ENCODE measurements at regions not wholly inside any gene's neighbourhood (a gene's known extent, or its start where the extent isn't known, plus 50 kb on each side); places are given as distances from the start of the nearest gene placed in this dataset.

DNA sequence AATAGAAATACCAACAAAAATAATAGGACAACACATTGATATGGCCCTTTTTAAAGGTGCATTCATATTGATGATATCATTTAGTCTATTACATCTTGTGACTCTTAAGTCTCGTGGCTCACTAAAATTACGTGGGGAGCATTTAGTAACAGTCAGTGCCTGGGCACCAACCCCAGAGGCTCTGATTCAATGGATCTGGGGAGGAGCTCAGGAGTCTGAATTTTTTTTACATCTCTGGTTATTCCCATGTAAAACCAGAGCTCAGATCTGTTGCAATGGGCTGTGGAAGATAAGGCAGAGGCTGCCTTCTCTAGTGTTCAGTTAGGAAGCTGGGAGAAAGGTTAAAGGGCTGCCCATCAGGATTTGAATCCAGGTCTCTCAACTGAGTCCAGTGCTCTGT lies 549.9 kb upstream of the CDH5 start:
- TF ChIP-seq GATA3 (IDR thresholded peaks at IDR 0.05; ENCODE audit: low read depth, low read length) (no peak), GATA2 (IDR thresholded peaks at IDR 0.05; ENCODE audit: low read depth, low read length) (no peak)

- TF ChIP-seq GATA2 (IDR thresholded peaks at IDR 0.05; ENCODE audit: low read depth, low read length) (no peak), GATA3 (IDR thresholded peaks at IDR 0.05; ENCODE audit: low read depth, low read length) (no peak)
Observed at GRCh38 chr16:65815707-65816106, 550.8 kb upstream of the CDH5 start.

DNA sequence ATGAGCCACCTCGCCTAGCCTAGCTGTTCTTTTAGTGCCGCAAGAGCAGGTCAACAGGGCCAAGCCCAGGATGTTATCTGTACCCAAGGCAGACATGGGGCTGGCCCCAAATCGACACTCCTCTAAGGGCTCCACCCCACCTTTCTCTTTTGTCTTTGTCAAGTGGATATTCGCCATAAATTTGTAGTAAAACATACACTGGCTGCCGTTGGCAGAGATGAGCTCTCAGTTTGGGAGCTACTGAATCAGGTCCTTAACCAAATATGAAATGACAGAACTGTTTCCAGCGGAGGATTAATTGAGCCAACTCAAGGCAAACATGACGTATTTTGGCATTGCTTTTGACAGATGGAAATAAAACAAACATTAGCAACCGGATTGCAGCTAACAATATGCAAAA lies 556.9 kb upstream of the CDH5 start:
- TF ChIP-seq GATA3 (IDR thresholded peaks at IDR 0.05; ENCODE audit: low read depth, low read length) = no peak
- TF ChIP-seq GATA2 (IDR thresholded peaks at IDR 0.05; ENCODE audit: low read depth, low read length) = no peak

DNA sequence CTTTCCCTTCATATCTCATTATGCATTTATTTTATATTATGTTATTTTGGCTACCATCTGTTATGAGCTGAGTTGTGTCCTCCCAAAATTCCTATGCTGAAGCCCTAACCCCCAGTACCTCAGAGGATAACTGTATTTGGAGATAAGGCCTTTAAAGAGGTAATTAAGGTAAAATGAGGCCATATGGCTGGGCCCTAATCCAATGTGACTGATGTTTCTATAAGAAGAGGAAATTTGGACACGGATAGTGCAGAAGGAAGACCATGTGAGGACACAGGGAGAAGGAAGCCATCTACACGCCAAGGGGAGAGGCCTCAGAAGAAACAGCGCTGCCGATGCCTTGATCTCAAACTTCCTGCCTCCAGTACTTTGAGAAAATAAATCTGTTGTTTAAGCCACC lies 557.7 kb upstream of the CDH5 start:
- TF ChIP-seq GATA3 (IDR thresholded peaks at IDR 0.05; ENCODE audit: low read depth, low read length) (no peak), GATA2 (IDR thresholded peaks at IDR 0.05; ENCODE audit: low read depth, low read length) (no peak)

DNA sequence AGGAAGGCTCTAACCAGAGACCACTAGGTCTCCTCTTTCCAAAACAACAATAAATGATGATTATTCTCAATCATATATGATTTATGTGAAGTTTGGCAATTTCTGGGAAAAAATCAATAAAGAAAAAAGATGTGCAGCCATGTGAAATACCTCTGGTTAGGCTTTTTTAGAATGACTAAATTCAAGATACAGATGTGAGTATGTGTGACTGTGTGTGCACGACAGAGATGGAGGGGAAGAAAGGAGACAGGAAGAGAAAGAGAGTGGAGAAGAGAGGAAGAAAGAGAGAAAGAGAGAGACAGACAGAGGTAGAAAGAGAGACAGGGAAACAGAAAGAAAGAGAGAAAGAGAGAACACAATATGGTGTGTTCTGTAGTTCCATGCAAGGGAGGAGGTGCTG lies 558.6 kb upstream of the CDH5 start:
- no peak for TF ChIP-seq GATA3 (IDR thresholded peaks at IDR 0.05; ENCODE audit: low read depth, low read length)
- no peak for TF ChIP-seq GATA2 (IDR thresholded peaks at IDR 0.05; ENCODE audit: low read depth, low read length)

- TF ChIP-seq GATA2 (IDR thresholded peaks at IDR 0.05; ENCODE audit: low read depth, low read length) (no peak), GATA3 (IDR thresholded peaks at IDR 0.05; ENCODE audit: low read depth, low read length) (no peak)
Observed at GRCh38 chr16:65796481-65796880, 570.0 kb upstream of the CDH5 start.

DNA sequence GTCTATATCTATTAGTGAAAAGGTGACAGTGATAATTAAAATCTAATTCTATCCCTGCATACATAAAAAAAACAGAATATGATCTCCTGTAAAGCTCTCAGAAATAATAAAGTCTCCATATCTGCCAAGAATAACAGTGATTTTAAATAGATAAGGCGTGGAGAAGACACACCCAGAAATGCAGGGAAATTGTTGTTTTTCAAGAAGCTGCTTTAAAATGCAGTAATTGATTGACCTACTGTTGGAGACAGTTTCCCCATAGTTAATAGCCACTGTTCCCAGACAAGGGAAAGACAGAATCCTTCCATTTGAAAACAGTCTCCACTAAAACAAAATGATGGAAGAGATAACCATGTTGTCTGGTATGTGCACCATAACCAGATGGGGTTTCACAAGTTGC lies 571.5 kb upstream of the CDH5 start:
- TF ChIP-seq GATA3 (IDR thresholded peaks at IDR 0.05; ENCODE audit: low read depth, low read length) (no peak), GATA2 (IDR thresholded peaks at IDR 0.05; ENCODE audit: low read depth, low read length) (0 out of 2 replicates have a peak, but pooled peaks have one; percentile 54)

DNA sequence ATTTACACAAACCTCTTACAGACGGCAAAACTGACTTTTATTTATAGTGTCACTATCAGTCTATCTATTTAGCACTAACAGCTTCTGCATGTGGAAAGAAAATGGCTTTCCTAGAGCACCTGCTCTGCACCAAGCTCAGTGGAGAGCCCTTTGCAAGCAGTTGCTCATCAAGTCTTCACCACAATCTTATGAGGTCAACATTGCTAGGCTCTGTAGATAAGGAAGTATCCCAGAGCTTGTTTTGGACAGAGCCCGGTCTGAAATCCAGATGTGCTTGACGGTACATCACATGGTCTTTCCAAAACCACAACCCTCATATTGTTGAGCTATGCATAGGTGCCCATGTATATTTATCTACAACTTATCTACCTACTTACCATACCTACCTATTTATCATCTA lies 572.7 kb upstream of the CDH5 start:
- TF ChIP-seq GATA3 (IDR thresholded peaks at IDR 0.05; ENCODE audit: low read depth, low read length) (no peak), GATA2 (IDR thresholded peaks at IDR 0.05; ENCODE audit: low read depth, low read length) (no peak)

DNA sequence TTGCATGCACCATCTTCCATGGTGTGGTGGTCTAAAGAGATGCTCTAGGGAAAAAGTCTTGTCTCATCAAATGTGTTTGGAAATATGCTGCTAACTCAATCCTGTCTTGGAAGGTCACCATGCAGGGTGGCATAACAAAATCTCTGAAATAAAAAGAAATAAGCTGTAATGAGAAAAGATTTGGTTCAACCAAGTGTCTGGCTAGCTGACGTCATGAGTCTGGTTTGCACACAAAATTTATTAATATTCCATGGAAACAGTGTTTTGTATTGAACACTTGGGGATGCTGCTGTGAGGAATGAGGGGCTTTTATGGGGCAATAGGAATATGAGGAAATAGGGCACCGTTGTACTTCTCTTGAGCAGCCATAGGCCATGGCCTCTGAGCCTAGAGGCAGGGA lies 575.7 kb upstream of the CDH5 start:
- TF ChIP-seq GATA2 (IDR thresholded peaks at IDR 0.05; ENCODE audit: low read depth, low read length) = no peak
- TF ChIP-seq GATA3 (IDR thresholded peaks at IDR 0.05; ENCODE audit: low read depth, low read length) = no peak

- TF ChIP-seq GATA3 (IDR thresholded peaks at IDR 0.05; ENCODE audit: low read depth, low read length) = no peak
- no peak for TF ChIP-seq GATA2 (IDR thresholded peaks at IDR 0.05; ENCODE audit: low read depth, low read length)
Observed at GRCh38 chr16:65789161-65789945, 577.1 kb upstream of the CDH5 start.

GRCh38 chr16:65788434-65789140 lies 577.9 kb upstream of the CDH5 start:
- TF ChIP-seq GATA2 (IDR thresholded peaks at IDR 0.05; ENCODE audit: low read depth, low read length) (no peak), GATA3 (IDR thresholded peaks at IDR 0.05; ENCODE audit: low read depth, low read length) (no peak)

DNA sequence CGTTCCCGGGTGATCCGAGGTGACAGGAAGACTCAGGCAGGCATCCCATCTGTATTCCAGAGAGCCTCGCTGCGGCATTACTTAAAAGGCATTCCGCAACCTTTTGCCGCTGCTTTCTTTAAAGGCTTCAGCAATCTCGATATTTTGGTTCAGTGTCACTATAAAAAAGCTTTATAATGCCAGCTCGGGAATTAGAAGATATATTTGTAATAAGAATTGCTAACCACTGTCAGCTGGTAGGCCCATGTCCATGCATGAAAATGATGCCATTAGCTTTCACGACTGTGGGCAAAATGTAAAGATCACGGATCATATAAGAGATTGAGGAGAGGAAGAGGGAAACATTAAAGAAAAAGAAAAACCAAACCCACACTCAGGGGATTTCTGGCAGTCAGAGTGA lies 578.6 kb upstream of the CDH5 start:
- TF ChIP-seq GATA2 (IDR thresholded peaks at IDR 0.05; ENCODE audit: low read depth, low read length) (no peak), GATA3 (IDR thresholded peaks at IDR 0.05; ENCODE audit: low read depth, low read length) (no peak)

- TF ChIP-seq GATA3 (IDR thresholded peaks at IDR 0.05; ENCODE audit: low read depth, low read length) (no peak), GATA2 (IDR thresholded peaks at IDR 0.05; ENCODE audit: low read depth, low read length) (no peak)
Observed at GRCh38 chr16:65786916-65787315, 579.6 kb upstream of the CDH5 start.

DNA sequence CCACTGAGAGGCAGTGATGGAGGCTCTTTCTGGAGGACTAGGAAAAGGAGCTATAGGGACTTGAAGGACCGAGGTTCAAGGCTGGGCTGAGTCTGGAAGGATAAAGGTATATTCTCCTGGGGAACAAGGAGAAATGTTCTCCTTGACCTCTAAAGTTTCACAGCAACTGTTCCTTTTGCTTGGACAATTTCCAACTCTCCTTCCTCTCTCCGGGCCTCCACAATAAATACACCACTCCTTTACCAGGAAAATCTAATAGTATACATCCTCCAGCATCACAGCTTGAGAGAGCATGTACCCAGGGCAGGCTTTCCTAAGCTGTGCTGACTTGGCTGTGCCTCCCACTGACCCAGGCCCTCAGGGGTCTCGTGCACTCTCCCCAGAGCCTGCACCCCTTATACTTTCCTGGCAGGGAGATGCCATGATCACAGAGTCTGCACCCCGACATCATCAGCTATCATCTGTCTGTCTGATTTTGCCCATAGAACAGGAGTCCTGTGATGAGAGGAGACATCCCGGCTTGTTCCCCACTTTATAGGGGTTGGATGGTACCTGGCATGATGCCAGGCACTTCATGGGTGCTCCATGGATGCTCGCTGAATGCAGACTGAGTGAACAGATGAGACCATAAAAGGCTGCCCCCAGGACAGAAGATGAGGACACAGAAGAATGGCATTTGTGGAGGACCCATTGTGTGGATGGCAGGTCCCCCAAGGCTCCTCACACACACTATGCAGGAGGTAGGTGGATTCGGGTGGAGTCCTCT lies 582.6 kb upstream of the CDH5 start:
- TF ChIP-seq GATA2 (IDR thresholded peaks at IDR 0.05; ENCODE audit: low read depth, low read length) = no peak
- no peak for TF ChIP-seq GATA3 (IDR thresholded peaks at IDR 0.05; ENCODE audit: low read depth, low read length)
